ENCODE measurements at regions not wholly inside any gene's neighbourhood (a gene's known extent, or its start where the extent isn't known, plus 50 kb on each side); places are given as distances from the start of the nearest gene placed in this dataset.

DNA sequence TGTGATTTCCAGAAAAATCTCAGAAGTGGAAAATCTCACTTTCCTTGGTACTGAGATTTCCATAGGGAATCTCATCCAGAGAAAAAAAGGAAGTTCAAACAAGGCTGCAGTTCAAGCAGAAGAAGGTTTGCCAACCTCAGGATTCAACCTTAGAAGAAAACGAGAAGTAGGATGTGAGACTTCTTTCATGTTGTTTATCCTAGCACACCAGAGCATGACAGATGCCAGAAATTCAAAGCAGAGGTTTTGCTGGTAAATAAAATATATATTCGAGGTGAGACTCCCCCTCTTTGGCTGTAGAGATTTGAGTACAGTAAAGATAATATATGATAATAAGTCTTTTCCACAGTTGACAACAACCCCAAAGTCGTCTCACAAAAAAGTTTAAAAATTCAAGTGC is 116.9 kb upstream of the SMC2 start:
- Histone ChIP-seq H4K20me1 (replicated peaks; ENCODE audit: control insufficient read depth, extremely low read depth, insufficient read depth, low read length) (no peaks in the 10 kb centered on the region), H3K27ac (ENCODE audit: insufficient read depth, low read depth, low read length) (no peak overlapping the region), H3K9me1 (replicated peaks; ENCODE audit: control insufficient read depth, extremely low read depth, insufficient read depth, low read length) (no peaks in the 10 kb centered on the region), H3K27me3 (ENCODE audit: control insufficient read depth in 2 of 2, insufficient read depth in 2 of 2, low read length in 2 of 2) (no peaks in the 10 kb centered on the region), H3K9me3 (replicated peaks; ENCODE audit: control insufficient read depth, insufficient read depth, low read length) (no peaks in the 10 kb centered on the region), H3K4me1 (ENCODE audit: control insufficient read depth, extremely low read depth, insufficient read depth, low read length) (no peaks in the 10 kb centered on the region), H3K4me3 (replicated peaks in 1 of 3; ENCODE audit: insufficient read depth in 1 of 3, low read depth in 1 of 3, low read length in 3 of 3) (no peak overlapping the region), H2AFZ (ENCODE audit: low read depth, low read length) (no peak overlapping the region), H3K79me2 (ENCODE audit: control insufficient read depth, insufficient read depth, low read length) (no peaks in the 10 kb centered on the region), H3K9ac (replicated peaks; ENCODE audit: extremely low read depth, insufficient read depth, low read length) (no peak overlapping the region), H3K36me3 (ENCODE audit: control insufficient read depth in 2 of 2, extremely low read depth in 1 of 2, insufficient read depth in 2 of 2, low read length in 2 of 2) (no peaks in the 10 kb centered on the region), H3K4me2 (ENCODE audit: insufficient read depth, low read length) (no peak overlapping the region)
- dilution Hi-C loops (cut with MboI; ENCODE audit: extremely low pct_ligation_motif_present, low sequenced_read_pairs): no loop called here
- TF ChIP-seq GATA2 (IDR thresholded peaks at IDR 0.05; ENCODE audit: insufficient read depth, insufficient read length, low read depth, low read length) (no peak), MYC (IDR thresholded peaks at IDR 0.05; ENCODE audit: low read depth, low read length) (no peak), EZH2 (IDR thresholded peaks at IDR 0.05; ENCODE audit: borderline replicate concordance, low read depth, low read length, severe bottlenecking) (no peak)
- TF ChIP-seq, protein P1, sequence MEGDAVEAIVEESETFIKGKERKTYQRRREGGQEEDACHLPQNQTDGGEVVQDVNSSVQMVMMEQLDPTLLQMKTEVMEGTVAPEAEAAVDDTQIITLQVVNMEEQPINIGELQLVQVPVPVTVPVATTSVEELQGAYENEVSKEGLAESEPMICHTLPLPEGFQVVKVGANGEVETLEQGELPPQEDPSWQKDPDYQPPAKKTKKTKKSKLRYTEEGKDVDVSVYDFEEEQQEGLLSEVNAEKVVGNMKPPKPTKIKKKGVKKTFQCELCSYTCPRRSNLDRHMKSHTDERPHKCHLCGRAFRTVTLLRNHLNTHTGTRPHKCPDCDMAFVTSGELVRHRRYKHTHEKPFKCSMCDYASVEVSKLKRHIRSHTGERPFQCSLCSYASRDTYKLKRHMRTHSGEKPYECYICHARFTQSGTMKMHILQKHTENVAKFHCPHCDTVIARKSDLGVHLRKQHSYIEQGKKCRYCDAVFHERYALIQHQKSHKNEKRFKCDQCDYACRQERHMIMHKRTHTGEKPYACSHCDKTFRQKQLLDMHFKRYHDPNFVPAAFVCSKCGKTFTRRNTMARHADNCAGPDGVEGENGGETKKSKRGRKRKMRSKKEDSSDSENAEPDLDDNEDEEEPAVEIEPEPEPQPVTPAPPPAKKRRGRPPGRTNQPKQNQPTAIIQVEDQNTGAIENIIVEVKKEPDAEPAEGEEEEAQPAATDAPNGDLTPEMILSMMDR (IDR thresholded peaks at IDR 0.05; ENCODE audit: extremely low read depth in 1 of 2, insufficient read depth in 1 of 2, low read depth in 1 of 2, low read length in 2 of 2): no peak
- BruUV-seq (replicated peaks): no TSS peak
- CTCF ChIA-PET: no interaction called here
- intact Hi-C loops (cut with micrococcal nuclease): no loop called here
- FAIRE-seq: no peak
- POLR2A ChIA-PET: no interaction called here
- no peak for DNase-seq (ENCODE audit: low read depth, low spot score)

DNA sequence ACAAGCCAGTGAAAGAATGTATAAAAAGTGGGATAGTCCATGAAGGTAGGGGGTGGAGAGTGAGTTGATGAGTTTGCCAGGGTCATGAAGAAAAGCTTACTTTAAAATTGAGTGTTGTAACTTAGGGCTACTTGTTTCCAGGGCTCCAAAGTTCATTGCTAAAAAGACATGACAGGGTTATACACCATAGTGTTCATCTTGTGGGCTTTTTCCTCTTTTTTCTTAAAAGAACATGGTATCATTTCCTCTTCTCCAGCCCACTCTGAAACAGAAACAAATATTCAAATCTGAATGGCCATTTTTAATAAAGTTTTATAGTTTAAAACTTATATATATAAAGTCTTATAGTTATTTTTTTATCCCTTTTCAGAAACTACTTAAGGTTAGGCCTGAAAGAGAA is 115.7 kb upstream of the SMC2 start:
- Histone ChIP-seq H3K9me1 (replicated peaks; ENCODE audit: control insufficient read depth, extremely low read depth, insufficient read depth, low read length) (no peaks in the 10 kb centered on the region), H3K36me3 (ENCODE audit: control insufficient read depth in 2 of 2, extremely low read depth in 1 of 2, insufficient read depth in 2 of 2, low read length in 2 of 2) (no peaks in the 10 kb centered on the region), H3K9ac (replicated peaks; ENCODE audit: extremely low read depth, insufficient read depth, low read length) (no peak overlapping the region), H3K4me1 (ENCODE audit: control insufficient read depth, extremely low read depth, insufficient read depth, low read length) (no peaks in the 10 kb centered on the region), H4K20me1 (replicated peaks; ENCODE audit: control insufficient read depth, extremely low read depth, insufficient read depth, low read length) (no peaks in the 10 kb centered on the region), H3K4me2 (ENCODE audit: insufficient read depth, low read length) (no peak overlapping the region), H3K27ac (ENCODE audit: insufficient read depth, low read depth, low read length) (no peak overlapping the region), H3K79me2 (ENCODE audit: control insufficient read depth, insufficient read depth, low read length) (no peaks in the 10 kb centered on the region), H2AFZ (ENCODE audit: low read depth, low read length) (no peak overlapping the region), H3K27me3 (ENCODE audit: control insufficient read depth in 2 of 2, insufficient read depth in 2 of 2, low read length in 2 of 2) (no peaks in the 10 kb centered on the region), H3K9me3 (replicated peaks; ENCODE audit: control insufficient read depth, insufficient read depth, low read length) (no peaks in the 10 kb centered on the region), H3K4me3 (replicated peaks in 1 of 3; ENCODE audit: insufficient read depth in 1 of 3, low read depth in 1 of 3, low read length in 3 of 3) (no peak overlapping the region)
- TF ChIP-seq FOS (IDR thresholded peaks at IDR 0.05; ENCODE audit: borderline replicate concordance, insufficient read depth, low read length) (no peak), EZH2 (IDR thresholded peaks at IDR 0.05; ENCODE audit: borderline replicate concordance, low read depth, low read length, severe bottlenecking) (no peak), GATA2 (IDR thresholded peaks at IDR 0.05; ENCODE audit: insufficient read depth, insufficient read length, low read depth, low read length) (no peak), MYC (IDR thresholded peaks at IDR 0.05; ENCODE audit: low read depth, low read length) (no peak), JUN (IDR thresholded peaks at IDR 0.05; ENCODE audit: borderline replicate concordance, insufficient read depth, insufficient read length, low read depth) (no peak), POLR2A (IDR thresholded peaks at IDR 0.05; ENCODE audit: low read depth, low read length) (no peak), POLR2AphosphoS5 (IDR thresholded peaks at IDR 0.05; ENCODE audit: insufficient read depth, low read depth, low read length) (no peak)
- TF ChIP-seq, protein P1 (IDR thresholded peaks at IDR 0.05; ENCODE audit: extremely low read depth in 1 of 2, insufficient read depth in 1 of 2, low read depth in 1 of 2, low read length in 2 of 2): no peak
- TF ChIP-seq, protein P2, sequence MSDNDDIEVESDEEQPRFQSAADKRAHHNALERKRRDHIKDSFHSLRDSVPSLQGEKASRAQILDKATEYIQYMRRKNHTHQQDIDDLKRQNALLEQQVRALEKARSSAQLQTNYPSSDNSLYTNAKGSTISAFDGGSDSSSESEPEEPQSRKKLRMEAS (IDR thresholded peaks at IDR 0.05; ENCODE audit: insufficient read depth, insufficient read length): no peak
- ChIA-PET POLR2A (no interaction called here), CTCF (no interaction called here)
- FAIRE-seq (no peak), DNase-seq (ENCODE audit: low read depth, low spot score) (no peak)
- dilution Hi-C loops (cut with MboI; ENCODE audit: extremely low pct_ligation_motif_present, low sequenced_read_pairs): no loop called here
- intact Hi-C loops (cut with micrococcal nuclease): no loop called here
- BruUV-seq (replicated peaks): no TSS peak
